GM04504 (cell line): ENCODE measurements at regions not wholly inside any gene's neighbourhood (a gene's known extent, or its start where the extent isn't known, plus 50 kb on each side); places are given as distances from the start of the nearest gene placed in this dataset.
A peak's percentile ranks its signal among the peaks of the same experiment; 100 is the strongest.

Source experiments
- DNase-seq: peaks from one replicate; pipeline ENCODE4 v3.0.0-alpha.2; 2012; ENCODE audit warnings: low read depth

- no peak for DNase-seq
These were observed 314.9 kb downstream of the COG6 start for GRCh38 chr13:39970177-39970846.

GRCh38 chr13:39971526-39971925 lies 316.1 kb downstream of the COG6 start:
- no peak for DNase-seq

GRCh38 chr13:39976481-39976880 lies 321.0 kb downstream of the COG6 start:
- DNase-seq: no peak

GRCh38 chr13:39981056-39981455 lies 325.6 kb downstream of the COG6 start:
- DNase-seq: no peak

GRCh38 chr13:39982745-39983144 lies 327.3 kb downstream of the COG6 start:
- DNase-seq: no peak

- DNase-seq: no peak
These were observed 329.6 kb downstream of the COG6 start for GRCh38 chr13:39985071-39985470.

GRCh38 chr13:39988351-39988750 lies 332.9 kb downstream of the COG6 start:
- no peak for DNase-seq

GRCh38 chr13:39998166-39998565 lies 342.7 kb downstream of the COG6 start:
- DNase-seq: no peak

GRCh38 chr13:40002016-40002415 lies 346.6 kb downstream of the COG6 start:
- DNase-seq: no peak

GRCh38 chr13:40013554-40013953 lies 358.1 kb downstream of the COG6 start:
- DNase-seq: no peak

- no peak for DNase-seq
These were observed 361.6 kb downstream of the COG6 start for GRCh38 chr13:40016953-40017660.

- no peak for DNase-seq
These were observed 362.3 kb downstream of the COG6 start for GRCh38 chr13:40017662-40018262.

GRCh38 chr13:40023595-40024203 lies 368.2 kb downstream of the COG6 start:
- DNase-seq: no peak

- DNase-seq: no peak
These were observed 368.9 kb downstream of the COG6 start for GRCh38 chr13:40024204-40024966.

GRCh38 chr13:40024967-40025714 lies 369.7 kb downstream of the COG6 start:
- no peak for DNase-seq

GRCh38 chr13:40026174-40026585 lies 370.7 kb downstream of the COG6 start:
- DNase-seq: no peak

GRCh38 chr13:40026741-40027140 lies 371.3 kb downstream of the COG6 start:
- DNase-seq: no peak

GRCh38 chr13:40028446-40028845 lies 373.0 kb downstream of the COG6 start:
- DNase-seq: no peak

GRCh38 chr13:40031031-40031430 lies 375.6 kb downstream of the COG6 start:
- peak; percentile 35 for DNase-seq

GRCh38 chr13:40039061-40039460 lies 383.6 kb downstream of the COG6 start:
- no peak for DNase-seq

GRCh38 chr13:40042991-40043390 lies 387.5 kb downstream of the COG6 start:
- no peak for DNase-seq
